AG10803 (cell line): ENCODE measurements at regions not wholly inside any gene's neighbourhood (a gene's known extent, or its start where the extent isn't known, plus 50 kb on each side); places are given as distances from the start of the nearest gene placed in this dataset.
"Not testable (repeated sequence)": the region's sequence is repeated elsewhere in the genome, so short reads cannot be mapped to it uniquely, and the experiment has no call there.

Experiments
- DNase-seq: peaks from one replicate; pipeline ENCODE4 v3.0.0; 2010; ENCODE audit warnings: low read depth
- H3K4me3 ChIP-seq: 2 replicates; pipeline ENCODE4 v1.5.1; 2011; ENCODE audit warnings: mild to moderate bottlenecking, low read length, control low read depth
- CTCF ChIP-seq: conservative IDR thresholded peaks from 2 replicates; pipeline ENCODE4 v1.5.1; 2011; ENCODE audit warnings: mild to moderate bottlenecking, low read length, control low read depth, inconsistent platforms

GRCh38 chr2:44060990-44061389, 65.2 kb upstream of the LRPPRC start:
- H3K4me3 ChIP-seq, result no peak overlapping the region
- DNase-seq, result no peak
- no peak for TF ChIP-seq CTCF

GRCh38 chr2:44061469-44061868, 65.7 kb upstream of the LRPPRC start:
- no peak for DNase-seq
- TF ChIP-seq CTCF, result no peak
- no peak overlapping the region for H3K4me3 ChIP-seq

- DNase-seq, result no peak
- TF ChIP-seq CTCF, result no peak
- no peak overlapping the region for H3K4me3 ChIP-seq
Observed at GRCh38 chr2:44061876-44062275, 66.1 kb upstream of the LRPPRC start.

GRCh38 chr2:44063033-44063432, 67.2 kb upstream of the LRPPRC start:
- DNase-seq, result peak; percentile 10
- H3K4me3 ChIP-seq, result no peak overlapping the region
- no peak for TF ChIP-seq CTCF

GRCh38 chr2:44064281-44064680, 68.5 kb upstream of the LRPPRC start:
- not testable (repeated sequence) for H3K4me3 ChIP-seq

GRCh38 chr2:44067012-44067790, 71.4 kb upstream of the LRPPRC start:
- not testable (repeated sequence) for H3K4me3 ChIP-seq, DNase-seq

More at GRCh38 chr2:44064281-44064680, 68.5 kb upstream of the LRPPRC start:
- not testable (repeated sequence) for DNase-seq

GRCh38 chr2:44067791-44068181, 72.0 kb upstream of the LRPPRC start:
- not testable (repeated sequence) for DNase-seq, H3K4me3 ChIP-seq

GRCh38 chr2:44071454-44072046, 75.8 kb upstream of the LRPPRC start:
- H3K4me3 ChIP-seq, result no peak overlapping the region
- no peak for TF ChIP-seq CTCF
- DNase-seq, result no peak

GRCh38 chr2:44073667-44074066, 77.9 kb upstream of the LRPPRC start:
- not testable (repeated sequence) for DNase-seq, H3K4me3 ChIP-seq

- H3K4me3 ChIP-seq, DNase-seq: not testable (repeated sequence)
Observed at GRCh38 chr2:44074795-44075194, 79.0 kb upstream of the LRPPRC start.
